HEK293 (cell line): ENCODE measurements at regions not wholly inside any gene's neighbourhood (a gene's known extent, or its start where the extent isn't known, plus 50 kb on each side); places are given as distances from the start of the nearest gene placed in this dataset.

ENCODE experiments used
- CTCF ChIA-PET: fragments of 350-600 bp; formaldehyde crosslinking; extraction: SDS; loops from one replicate; lab custom pipeline; 2021; ENCODE audit warnings: antibody characterized with exemption; lab: Yijun Ruan, JAX
- POLR2A ChIA-PET: fragments of 300-600 bp; formaldehyde crosslinking; extraction: SDS; loops from one replicate; lab custom pipeline; 2020; ENCODE audit warnings: antibody characterized with exemption, inconsistent platforms; lab: Yijun Ruan, JAX
- H3K27ac ChIP-seq: fragments of 200-500 bp; sonication (Bioruptor generic); 2 replicates; pipeline ENCODE4 v1.5.1; 2014; ENCODE audit warnings: low read depth, low read length, control low read depth, inconsistent platforms; ENCODE audit errors: extremely low read depth
- H3K36me3 ChIP-seq, 2 experiments: fragments of 200-500 bp in 1 of 2; sonication (Bioruptor generic) in 1 of 2; 1 replicate in 1 of 2; 2 replicates in 1 of 2; pipeline ENCODE4 v1.5.1; 2014 to 2017; ENCODE audit warnings: inconsistent platforms in 2 of 2, low read length in 2 of 2; ENCODE audit not compliant: control insufficient read depth in 2 of 2, insufficient read depth in 1 of 2
- H3K4me1 ChIP-seq: fragments of 200-500 bp; sonication (Bioruptor generic); 2 replicates; pipeline ENCODE4 v1.5.1; 2014; ENCODE audit warnings: mild to moderate bottlenecking, low read length, inconsistent platforms; ENCODE audit not compliant: control insufficient read depth, insufficient read depth
- H3K4me3 ChIP-seq: 2 replicates; pipeline ENCODE4 v1.5.1; 2011; ENCODE audit warnings: low read depth, mild to moderate bottlenecking, control low read depth, low read length, moderate library complexity
- H3K9me3 ChIP-seq: fragments of 200-500 bp; sonication (Bioruptor generic); 2 replicates; pipeline ENCODE4 v1.5.1; 2014; ENCODE audit warnings: low read depth, low read length, inconsistent platforms; ENCODE audit not compliant: control insufficient read depth, insufficient read depth
- MZF1 ChIP-seq: fragments of 450-650 bp; formaldehyde crosslinking; IDR thresholded peaks from 2 replicates; pipeline ENCODE4 v1.5.1; 2017; ENCODE audit warnings: missing biosample characterization, missing genetic modification characterization, borderline replicate concordance
- RBAK ChIP-seq: fragments of 450-650 bp; formaldehyde crosslinking; IDR thresholded peaks from 2 replicates; pipeline ENCODE4 v1.5.1; 2016; ENCODE audit warnings: missing biosample characterization, missing genetic modification characterization
- ZBTB20 ChIP-seq: fragments of 450-650 bp; formaldehyde crosslinking; IDR thresholded peaks from 2 replicates; pipeline ENCODE4 v1.5.1; 2016; ENCODE audit warnings: missing biosample characterization, missing genetic modification characterization
- ZBTB21 ChIP-seq: fragments of 450-650 bp; formaldehyde crosslinking; IDR thresholded peaks from 2 replicates; pipeline ENCODE4 v1.5.1; 2017; ENCODE audit warnings: missing biosample characterization, missing genetic modification characterization
- ZNF10 ChIP-seq: fragments of 450-650 bp; formaldehyde crosslinking; IDR thresholded peaks from 2 replicates; pipeline ENCODE4 v1.5.1; 2017; ENCODE audit warnings: missing biosample characterization, missing genetic modification characterization
- ZNF16 ChIP-seq: fragments of 450-650 bp; formaldehyde crosslinking; IDR thresholded peaks from 2 replicates; pipeline ENCODE4 v1.5.1; 2016; ENCODE audit warnings: low read depth, missing biosample characterization, missing genetic modification characterization
- ZNF169 ChIP-seq: fragments of 450-650 bp; formaldehyde crosslinking; IDR thresholded peaks from 2 replicates; pipeline ENCODE4 v1.5.1; 2016; ENCODE audit warnings: missing biosample characterization, missing genetic modification characterization
- ZNF24 ChIP-seq: fragments of 450-650 bp; formaldehyde crosslinking; IDR thresholded peaks from 2 replicates; pipeline ENCODE4 v1.5.1; 2016; ENCODE audit warnings: missing biosample characterization, missing genetic modification characterization
- ZNF366 ChIP-seq: fragments of 450-650 bp; formaldehyde crosslinking; conservative IDR thresholded peaks from 2 replicates; pipeline ENCODE4 v1.5.1; 2016; ENCODE audit warnings: missing biosample characterization, missing genetic modification characterization
- ZNF473 ChIP-seq: fragments of 450-650 bp; formaldehyde crosslinking; IDR thresholded peaks from 2 replicates; pipeline ENCODE4 v1.5.1; 2017; ENCODE audit warnings: missing biosample characterization, missing genetic modification characterization
- ZNF510 ChIP-seq: fragments of 450-650 bp; formaldehyde crosslinking; IDR thresholded peaks from 2 replicates; pipeline ENCODE4 v1.5.1; 2018; ENCODE audit warnings: mild to moderate bottlenecking, missing genetic modification characterization, missing biosample characterization; ENCODE audit not compliant: insufficient replicate concordance
- ZNF529 ChIP-seq: fragments of 450-650 bp; formaldehyde crosslinking; IDR thresholded peaks from 2 replicates; pipeline ENCODE4 v1.5.1; 2017; ENCODE audit warnings: missing genetic modification characterization, missing biosample characterization; ENCODE audit not compliant: insufficient replicate concordance
- ZNF555 ChIP-seq: fragments of 450-650 bp; formaldehyde crosslinking; conservative IDR thresholded peaks from 2 replicates; pipeline ENCODE4 v1.5.1; 2017; ENCODE audit warnings: missing biosample characterization, mild to moderate bottlenecking, missing genetic modification characterization, inconsistent platforms
- ZNF621 ChIP-seq: fragments of 450-650 bp; formaldehyde crosslinking; IDR thresholded peaks from 2 replicates; pipeline ENCODE4 v1.5.1; 2017; ENCODE audit warnings: missing biosample characterization, missing genetic modification characterization
- ZNF626 ChIP-seq: fragments of 450-650 bp; sonication (Bioruptor Pico); formaldehyde crosslinking; IDR thresholded peaks from 2 replicates; pipeline ENCODE4 v1.5.1; 2018; ENCODE audit warnings: missing biosample characterization, missing genetic modification characterization, inconsistent platforms
- ZNF768 ChIP-seq: fragments of 450-650 bp; formaldehyde crosslinking; IDR thresholded peaks from 2 replicates; pipeline ENCODE4 v1.5.1; 2018; ENCODE audit warnings: missing biosample characterization, mild to moderate bottlenecking, missing genetic modification characterization
- TF ChIP-seq, protein P1 (sequence below): fragments of 450-650 bp; formaldehyde crosslinking; IDR thresholded peaks from 2 replicates; pipeline ENCODE4 v1.5.1; 2016; ENCODE audit warnings: missing biosample characterization, missing genetic modification characterization
- TF ChIP-seq, protein P2 (sequence below): fragments of 450-650 bp; formaldehyde crosslinking; conservative IDR thresholded peaks from 2 replicates; pipeline ENCODE4 v1.5.1; 2016; ENCODE audit warnings: low read depth, missing biosample characterization, missing genetic modification characterization
- TF ChIP-seq, protein P3 (sequence below): fragments of 450-650 bp; formaldehyde crosslinking; IDR thresholded peaks from 2 replicates; pipeline ENCODE4 v1.5.1; 2016; ENCODE audit warnings: missing biosample characterization, missing genetic modification characterization, borderline replicate concordance
- TF ChIP-seq, protein P4 (sequence below): fragments of 450-650 bp; formaldehyde crosslinking; IDR thresholded peaks from 2 replicates; pipeline ENCODE4 v1.5.1; 2017; ENCODE audit warnings: missing biosample characterization, missing genetic modification characterization
- TF ChIP-seq, protein P5 (sequence below): fragments of 450-650 bp; formaldehyde crosslinking; IDR thresholded peaks from 2 replicates; pipeline ENCODE4 v1.5.1; 2016; ENCODE audit warnings: missing biosample characterization, missing genetic modification characterization, borderline replicate concordance

DNA sequence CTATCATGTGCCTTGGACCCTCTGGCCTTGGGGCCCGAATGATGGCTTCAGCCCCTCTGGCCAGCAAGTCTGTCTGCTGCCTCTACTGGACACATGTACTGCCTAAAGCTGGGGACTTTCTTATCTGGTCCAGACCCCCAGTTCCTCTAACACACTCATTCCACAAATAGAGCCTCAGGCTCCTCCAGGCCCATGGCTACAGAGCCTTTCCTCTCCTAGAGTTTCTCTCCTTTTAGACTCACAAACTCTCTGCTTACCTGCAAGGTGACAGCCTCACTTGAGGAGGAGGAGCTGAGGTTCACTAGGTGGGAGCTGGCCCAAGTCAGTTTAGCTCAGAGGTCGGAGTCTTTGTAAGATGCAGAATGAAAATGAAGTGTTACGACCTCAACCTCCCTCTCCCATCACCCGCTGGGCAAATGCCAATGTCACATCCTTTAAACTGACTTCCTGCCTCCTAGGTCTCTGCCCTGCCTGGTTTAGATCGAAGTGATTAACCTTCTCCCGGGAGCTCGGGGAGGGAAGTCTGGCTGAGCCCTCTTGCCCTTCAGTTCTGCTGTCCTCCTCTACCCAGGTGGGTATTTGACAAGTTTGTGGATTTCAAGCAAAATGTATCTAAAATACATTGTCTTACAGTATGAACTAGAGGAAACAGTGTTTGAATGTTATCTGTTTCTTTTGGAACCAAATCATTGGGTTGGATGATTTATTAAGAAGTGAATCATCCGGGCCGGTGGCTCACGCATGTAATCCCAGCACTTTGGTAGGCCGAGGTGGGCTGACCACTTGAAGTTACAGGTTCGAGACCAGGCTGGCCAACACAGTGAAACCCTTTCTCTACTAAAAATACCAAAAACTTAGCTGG lies 71.9 kb upstream of the TNS3 start:
- H3K27ac ChIP-seq: no peak overlapping the region
- POLR2A ChIA-PET: interaction anchor here (0.6 kb wide), 1 partner anchor 10 kb away, joined by 3 read pairs; no protein-coding TSS in a partner anchor

DNA sequence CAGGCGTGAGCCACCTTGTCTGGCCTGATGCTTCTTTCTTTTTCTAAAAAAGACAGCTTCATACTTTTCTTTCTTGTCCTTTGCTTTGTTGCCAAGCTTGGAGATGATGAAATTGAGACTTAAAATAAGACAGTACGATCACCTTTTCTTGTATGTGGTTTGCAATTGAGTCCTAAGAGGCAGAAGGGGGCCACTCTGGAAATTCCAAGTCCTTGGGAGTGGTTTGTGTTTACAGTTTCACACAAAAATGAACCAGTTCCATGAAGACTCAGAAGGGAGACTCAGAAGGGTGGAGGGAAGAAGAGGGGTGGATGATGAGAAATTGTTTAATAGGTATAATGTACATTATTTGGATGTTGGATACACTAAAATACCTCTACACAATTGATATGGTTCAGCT lies 70.7 kb upstream of the TNS3 start:
- ChIA-PET POLR2A (no interaction called here), CTCF (no interaction called here)
- TF ChIP-seq, protein P1, sequence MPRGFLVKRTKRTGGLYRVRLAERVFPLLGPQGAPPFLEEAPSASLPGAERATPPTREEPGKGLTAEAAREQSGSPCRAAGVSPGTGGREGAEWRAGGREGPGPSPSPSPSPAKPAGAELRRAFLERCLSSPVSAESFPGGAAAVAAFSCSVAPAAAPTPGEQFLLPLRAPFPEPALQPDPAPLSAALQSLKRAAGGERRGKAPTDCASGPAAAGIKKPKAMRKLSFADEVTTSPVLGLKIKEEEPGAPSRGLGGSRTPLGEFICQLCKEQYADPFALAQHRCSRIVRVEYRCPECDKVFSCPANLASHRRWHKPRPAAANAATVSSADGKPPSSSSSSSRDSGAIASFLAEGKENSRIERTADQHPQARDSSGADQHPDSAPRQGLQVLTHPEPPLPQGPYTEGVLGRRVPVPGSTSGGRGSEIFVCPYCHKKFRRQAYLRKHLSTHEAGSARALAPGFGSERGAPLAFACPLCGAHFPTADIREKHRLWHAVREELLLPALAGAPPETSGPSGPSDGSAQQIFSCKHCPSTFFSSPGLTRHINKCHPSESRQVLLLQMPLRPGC (tag by site-specific recombination): no peak
- TF ChIP-seq RBAK (tag by site-specific recombination): no peak
- no peak for TF ChIP-seq ZNF169 (tag by site-specific recombination)
- TF ChIP-seq ZBTB21 (tag by site-specific recombination): no peak
- TF ChIP-seq ZNF473 (tag by site-specific recombination): no peak
- TF ChIP-seq ZBTB20 (tag by site-specific recombination): no peak
- TF ChIP-seq ZNF16: no peak
- TF ChIP-seq ZNF621 (tag by site-specific recombination): no peak
- TF ChIP-seq MZF1 (tag by site-specific recombination): no peak
- TF ChIP-seq, protein P2, sequence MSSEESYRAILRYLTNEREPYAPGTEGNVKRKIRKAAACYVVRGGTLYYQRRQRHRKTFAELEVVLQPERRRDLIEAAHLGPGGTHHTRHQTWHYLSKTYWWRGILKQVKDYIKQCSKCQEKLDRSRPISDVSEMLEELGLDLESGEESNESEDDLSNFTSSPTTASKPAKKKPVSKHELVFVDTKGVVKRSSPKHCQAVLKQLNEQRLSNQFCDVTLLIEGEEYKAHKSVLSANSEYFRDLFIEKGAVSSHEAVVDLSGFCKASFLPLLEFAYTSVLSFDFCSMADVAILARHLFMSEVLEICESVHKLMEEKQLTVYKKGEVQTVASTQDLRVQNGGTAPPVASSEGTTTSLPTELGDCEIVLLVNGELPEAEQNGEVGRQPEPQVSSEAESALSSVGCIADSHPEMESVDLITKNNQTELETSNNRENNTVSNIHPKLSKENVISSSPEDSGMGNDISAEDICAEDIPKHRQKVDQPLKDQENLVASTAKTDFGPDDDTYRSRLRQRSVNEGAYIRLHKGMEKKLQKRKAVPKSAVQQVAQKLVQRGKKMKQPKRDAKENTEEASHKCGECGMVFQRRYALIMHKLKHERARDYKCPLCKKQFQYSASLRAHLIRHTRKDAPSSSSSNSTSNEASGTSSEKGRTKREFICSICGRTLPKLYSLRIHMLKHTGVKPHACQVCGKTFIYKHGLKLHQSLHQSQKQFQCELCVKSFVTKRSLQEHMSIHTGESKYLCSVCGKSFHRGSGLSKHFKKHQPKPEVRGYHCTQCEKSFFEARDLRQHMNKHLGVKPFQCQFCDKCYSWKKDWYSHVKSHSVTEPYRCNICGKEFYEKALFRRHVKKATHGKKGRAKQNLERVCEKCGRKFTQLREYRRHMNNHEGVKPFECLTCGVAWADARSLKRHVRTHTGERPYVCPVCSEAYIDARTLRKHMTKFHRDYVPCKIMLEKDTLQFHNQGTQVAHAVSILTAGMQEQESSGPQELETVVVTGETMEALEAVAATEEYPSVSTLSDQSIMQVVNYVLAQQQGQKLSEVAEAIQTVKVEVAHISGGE (tag by site-specific recombination): no peak
- no peak for TF ChIP-seq ZNF510
- TF ChIP-seq, protein P3, sequence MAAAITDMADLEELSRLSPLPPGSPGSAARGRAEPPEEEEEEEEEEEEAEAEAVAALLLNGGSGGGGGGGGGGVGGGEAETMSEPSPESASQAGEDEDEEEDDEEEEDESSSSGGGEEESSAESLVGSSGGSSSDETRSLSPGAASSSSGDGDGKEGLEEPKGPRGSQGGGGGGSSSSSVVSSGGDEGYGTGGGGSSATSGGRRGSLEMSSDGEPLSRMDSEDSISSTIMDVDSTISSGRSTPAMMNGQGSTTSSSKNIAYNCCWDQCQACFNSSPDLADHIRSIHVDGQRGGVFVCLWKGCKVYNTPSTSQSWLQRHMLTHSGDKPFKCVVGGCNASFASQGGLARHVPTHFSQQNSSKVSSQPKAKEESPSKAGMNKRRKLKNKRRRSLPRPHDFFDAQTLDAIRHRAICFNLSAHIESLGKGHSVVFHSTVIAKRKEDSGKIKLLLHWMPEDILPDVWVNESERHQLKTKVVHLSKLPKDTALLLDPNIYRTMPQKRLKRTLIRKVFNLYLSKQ (tag by site-specific recombination): no peak
- TF ChIP-seq, protein P4, sequence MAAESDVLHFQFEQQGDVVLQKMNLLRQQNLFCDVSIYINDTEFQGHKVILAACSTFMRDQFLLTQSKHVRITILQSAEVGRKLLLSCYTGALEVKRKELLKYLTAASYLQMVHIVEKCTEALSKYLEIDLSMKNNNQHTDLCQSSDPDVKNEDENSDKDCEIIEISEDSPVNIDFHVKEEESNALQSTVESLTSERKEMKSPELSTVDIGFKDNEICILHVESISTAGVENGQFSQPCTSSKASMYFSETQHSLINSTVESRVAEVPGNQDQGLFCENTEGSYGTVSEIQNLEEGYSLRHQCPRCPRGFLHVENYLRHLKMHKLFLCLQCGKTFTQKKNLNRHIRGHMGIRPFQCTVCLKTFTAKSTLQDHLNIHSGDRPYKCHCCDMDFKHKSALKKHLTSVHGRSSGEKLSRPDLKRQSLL: no peak
- TF ChIP-seq, all 188 proteins: peak for 0
- Histone ChIP-seq H3K9me3 (no peaks in the 10 kb centered on the region), H3K4me3 (no peak overlapping the region), H3K4me1 (no peaks in the 10 kb centered on the region), H3K36me3 (no peaks in the 10 kb centered on the region), H3K27ac (no peak overlapping the region)

More for the DNA sequence above, 71.9 kb upstream of the TNS3 start:
- CTCF ChIA-PET: interaction anchor here (0.7 to 1.3 kb wide), 2 partner anchors 43 to 52 kb away, joined by 3 read pairs; no protein-coding TSS in a partner anchor
- Histone ChIP-seq H3K9me3 (no peaks in the 10 kb centered on the region), H3K4me3 (no peak overlapping the region), H3K36me3 (no peaks in the 10 kb centered on the region), H3K4me1 (no peaks in the 10 kb centered on the region)
- no peak for TF ChIP-seq ZNF768 (tag by site-specific recombination)
- TF ChIP-seq ZNF24: no peak
- no peak for TF ChIP-seq ZNF626
- TF ChIP-seq, protein P5, sequence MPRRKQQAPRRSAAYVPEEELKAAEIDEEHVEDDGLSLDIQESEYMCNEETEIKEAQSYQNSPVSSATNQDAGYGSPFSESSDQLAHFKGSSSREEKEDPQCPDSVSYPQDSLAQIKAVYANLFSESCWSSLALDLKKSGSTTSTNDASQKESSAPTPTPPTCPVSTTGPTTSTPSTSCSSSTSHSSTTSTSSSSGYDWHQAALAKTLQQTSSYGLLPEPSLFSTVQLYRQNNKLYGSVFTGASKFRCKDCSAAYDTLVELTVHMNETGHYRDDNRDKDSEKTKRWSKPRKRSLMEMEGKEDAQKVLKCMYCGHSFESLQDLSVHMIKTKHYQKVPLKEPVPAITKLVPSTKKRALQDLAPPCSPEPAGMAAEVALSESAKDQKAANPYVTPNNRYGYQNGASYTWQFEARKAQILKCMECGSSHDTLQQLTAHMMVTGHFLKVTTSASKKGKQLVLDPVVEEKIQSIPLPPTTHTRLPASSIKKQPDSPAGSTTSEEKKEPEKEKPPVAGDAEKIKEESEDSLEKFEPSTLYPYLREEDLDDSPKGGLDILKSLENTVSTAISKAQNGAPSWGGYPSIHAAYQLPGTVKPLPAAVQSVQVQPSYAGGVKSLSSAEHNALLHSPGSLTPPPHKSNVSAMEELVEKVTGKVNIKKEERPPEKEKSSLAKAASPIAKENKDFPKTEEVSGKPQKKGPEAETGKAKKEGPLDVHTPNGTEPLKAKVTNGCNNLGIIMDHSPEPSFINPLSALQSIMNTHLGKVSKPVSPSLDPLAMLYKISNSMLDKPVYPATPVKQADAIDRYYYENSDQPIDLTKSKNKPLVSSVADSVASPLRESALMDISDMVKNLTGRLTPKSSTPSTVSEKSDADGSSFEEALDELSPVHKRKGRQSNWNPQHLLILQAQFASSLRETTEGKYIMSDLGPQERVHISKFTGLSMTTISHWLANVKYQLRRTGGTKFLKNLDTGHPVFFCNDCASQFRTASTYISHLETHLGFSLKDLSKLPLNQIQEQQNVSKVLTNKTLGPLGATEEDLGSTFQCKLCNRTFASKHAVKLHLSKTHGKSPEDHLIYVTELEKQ (tag by site-specific recombination): no peak
- no peak for TF ChIP-seq ZBTB20 (tag by site-specific recombination)
- no peak for TF ChIP-seq ZNF366 (tag by site-specific recombination)
- no peak for TF ChIP-seq ZNF529
- TF ChIP-seq ZNF555 (tag by site-specific recombination): no peak
- TF ChIP-seq ZNF10 (tag by site-specific recombination): no peak
